Spleen (tissue), 7 donors: ENCODE measurements at regions not wholly inside any gene's neighbourhood (a gene's known extent, or its start where the extent isn't known, plus 50 kb on each side); places are given as distances from the start of the nearest gene placed in this dataset.

Source experiments
- CTCF ChIP-seq, 11 experiments: fragments of 200-600 bp in 7 of 11; fragments of 450-650 bp in 4 of 11; sonication (generic) in 4 of 11; IDR thresholded peaks in 8 of 11; conservative IDR thresholded peaks in 3 of 11; 1 replicate in 7 of 11; 2 replicates in 4 of 11; pipeline versions ENCODE4 v1.4.0 to v1.8.0; 2016 to 2021; ENCODE audit warnings: antibody characterized with exemption in 11 of 11, inconsistent platforms in 4 of 11, mild to moderate bottlenecking in 1 of 11
- POLR2A ChIP-seq, 3 donors: fragments of 450-650 bp; IDR thresholded peaks; one replicate each; pipeline ENCODE4 v1.5.1; 2017; ENCODE audit warnings: antibody characterized with exemption in 3 of 3, mild to moderate bottlenecking in 1 of 3
- POLR2AphosphoS5 ChIP-seq, 3 donors: sonication (generic); formaldehyde crosslinking; IDR thresholded peaks; one replicate each; pipeline ENCODE4 v1.5.1; 2017; ENCODE audit warnings: antibody characterized with exemption in 3 of 3
- donor health status: DM: no; HTN: no; CAD: no; lungs with moderate emphysema.
- donor health status: DM: no; HTN: no; CAD: no.
- donor health status: DM: no; HTN: no; CAD: no.

- TF ChIP-seq CTCF (IDR thresholded peaks at IDR 0.05 in 8 of 11, conservative IDR thresholded peaks at IDR 0.05 in 3 of 11) (no peak), POLR2A (IDR thresholded peaks at IDR 0.05) (no peak), POLR2AphosphoS5 (IDR thresholded peaks at IDR 0.05) (no peak)
Measured at GRCh38 chr2:145841973-145842372, 1322.1 kb upstream of the ZEB2 start.
